ENCODE measurements at regions not wholly inside any gene's neighbourhood (a gene's known extent, or its start where the extent isn't known, plus 50 kb on each side); places are given as distances from the start of the nearest gene placed in this dataset.

GRCh38 chr14:41418851-41419250 is 187.8 kb upstream of the LRFN5 start:
- no peak for TF ChIP-seq CTCF (conservative IDR thresholded peaks at IDR 0.05)
- no peak for TF ChIP-seq ZFX (IDR thresholded peaks at IDR 0.05)

All from C4-2B (cell line).